Hepatocyte (in vitro differentiated cells): ENCODE measurements at regions not wholly inside any gene's neighbourhood (a gene's known extent, or its start where the extent isn't known, plus 50 kb on each side); places are given as distances from the start of the nearest gene placed in this dataset.

Experiments used
- EZH2 ChIP-seq: fragments of 200-600 bp; sonication (generic); IDR thresholded peaks from 2 replicates; pipeline ENCODE4 v1.6.1; 2016; ENCODE audit warnings: antibody characterized with exemption, mild to moderate bottlenecking, borderline replicate concordance
- EZH2phosphoT487 ChIP-seq: fragments of 200-600 bp; sonication (generic); IDR thresholded peaks from one replicate; pipeline ENCODE4 v1.6.1; 2018; ENCODE audit warnings: antibody characterized with exemption, mild to moderate bottlenecking, low read depth, moderate library complexity; ENCODE audit not compliant: unreplicated experiment, severe bottlenecking
- TF ChIP-seq, protein P1 (sequence below): fragments of 200-600 bp; sonication (generic); IDR thresholded peaks from 2 replicates; pipeline ENCODE4 v1.5.1; 2016; ENCODE audit warnings: antibody characterized with exemption, mild to moderate bottlenecking; ENCODE audit not compliant: poor library complexity

DNA sequence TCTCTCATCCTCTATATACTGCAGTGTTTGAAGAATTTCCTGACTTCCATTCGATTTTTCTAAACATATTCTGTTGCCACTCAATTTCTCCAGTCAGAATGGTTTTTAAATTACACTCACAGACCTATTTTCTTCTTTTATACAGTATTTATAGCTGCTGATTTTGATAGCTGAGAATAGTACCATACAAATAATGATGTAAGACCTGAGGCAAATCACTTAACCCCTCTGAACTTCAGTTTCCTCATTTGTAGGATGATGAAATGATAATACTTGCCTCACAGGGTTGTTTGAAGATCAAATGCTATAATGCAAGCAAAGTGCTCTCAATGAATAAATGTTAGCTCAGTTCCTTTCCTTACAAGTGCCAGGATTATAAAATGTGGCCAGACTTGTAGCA lies 241.8 kb downstream of the CPS1 start:
- TF ChIP-seq, protein P1, sequence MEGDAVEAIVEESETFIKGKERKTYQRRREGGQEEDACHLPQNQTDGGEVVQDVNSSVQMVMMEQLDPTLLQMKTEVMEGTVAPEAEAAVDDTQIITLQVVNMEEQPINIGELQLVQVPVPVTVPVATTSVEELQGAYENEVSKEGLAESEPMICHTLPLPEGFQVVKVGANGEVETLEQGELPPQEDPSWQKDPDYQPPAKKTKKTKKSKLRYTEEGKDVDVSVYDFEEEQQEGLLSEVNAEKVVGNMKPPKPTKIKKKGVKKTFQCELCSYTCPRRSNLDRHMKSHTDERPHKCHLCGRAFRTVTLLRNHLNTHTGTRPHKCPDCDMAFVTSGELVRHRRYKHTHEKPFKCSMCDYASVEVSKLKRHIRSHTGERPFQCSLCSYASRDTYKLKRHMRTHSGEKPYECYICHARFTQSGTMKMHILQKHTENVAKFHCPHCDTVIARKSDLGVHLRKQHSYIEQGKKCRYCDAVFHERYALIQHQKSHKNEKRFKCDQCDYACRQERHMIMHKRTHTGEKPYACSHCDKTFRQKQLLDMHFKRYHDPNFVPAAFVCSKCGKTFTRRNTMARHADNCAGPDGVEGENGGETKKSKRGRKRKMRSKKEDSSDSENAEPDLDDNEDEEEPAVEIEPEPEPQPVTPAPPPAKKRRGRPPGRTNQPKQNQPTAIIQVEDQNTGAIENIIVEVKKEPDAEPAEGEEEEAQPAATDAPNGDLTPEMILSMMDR: no peak
- no peak for TF ChIP-seq EZH2
- no peak for TF ChIP-seq EZH2phosphoT487
